NK-92 treated with Interleukin-12 subunit alpha and Interleukin-12 subunit beta, amount 100 ng/mL, for 24 hours (cell line): ENCODE measurements at regions not wholly inside any gene's neighbourhood (a gene's known extent, or its start where the extent isn't known, plus 50 kb on each side); places are given as distances from the start of the nearest gene placed in this dataset.
"Not testable (repeated sequence)": the region's sequence is repeated elsewhere in the genome, so short reads cannot be mapped to it uniquely, and the experiment has no call there.

ENCODE experiments used
- DNase-seq: peaks from one replicate; lab custom pipeline; 2025; lab: John Stamatoyannopoulos, UW

DNA sequence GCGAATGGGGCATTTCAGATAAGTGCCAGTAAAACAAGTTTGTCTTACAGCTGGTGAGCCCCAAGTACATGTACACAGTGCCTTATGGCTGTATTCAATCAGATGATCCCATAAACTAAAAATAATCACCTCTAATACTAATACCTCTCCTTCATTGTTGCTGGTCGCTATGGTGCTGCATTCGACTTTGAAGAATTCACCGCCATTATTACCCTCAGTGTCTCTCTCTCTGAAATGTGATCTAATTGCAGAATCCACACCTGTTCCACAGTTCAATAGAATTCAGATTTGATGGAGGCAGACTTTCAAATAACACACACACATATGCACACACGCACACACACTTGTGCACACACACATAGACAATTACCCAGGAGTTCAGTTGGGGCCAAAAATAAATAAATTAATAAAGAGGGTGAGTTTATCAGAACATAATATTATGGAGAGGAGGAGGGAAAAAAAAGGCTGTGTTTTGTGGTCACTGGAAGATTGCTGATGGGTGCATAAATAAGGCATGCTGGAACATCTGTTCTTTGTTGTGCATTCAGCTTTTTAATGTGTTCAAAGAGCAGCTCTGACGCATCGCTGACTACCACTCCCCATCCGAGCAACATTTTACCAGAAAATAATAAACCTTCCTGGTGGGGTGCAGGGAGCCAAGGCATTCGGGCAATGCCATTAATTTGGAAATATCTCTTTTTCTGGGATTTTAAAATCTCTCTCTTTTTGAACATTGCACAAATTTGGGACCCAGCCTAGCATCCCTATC, 235.7 kb downstream of the SATB1 start:
- no peak for DNase-seq

DNA sequence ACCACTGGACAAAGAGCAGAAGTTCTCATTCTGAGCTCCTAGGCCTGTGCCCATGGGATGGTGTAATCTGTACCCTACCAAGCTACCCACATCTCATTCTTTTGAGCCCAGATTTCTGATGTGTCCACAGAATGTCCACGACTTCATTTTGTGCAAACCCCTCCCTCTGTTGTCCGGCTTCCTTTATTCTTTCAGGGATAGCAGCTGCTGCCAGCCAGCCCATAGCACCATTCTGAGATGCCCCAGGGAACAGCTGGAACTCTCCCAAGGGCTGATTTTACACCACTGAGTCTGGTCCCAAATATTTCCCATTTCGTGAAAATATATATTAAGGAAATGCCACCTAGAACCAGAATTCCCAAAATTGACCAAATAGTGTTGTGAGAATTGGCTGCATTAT, 236.6 kb downstream of the SATB1 start:
- DNase-seq, result no peak

DNA sequence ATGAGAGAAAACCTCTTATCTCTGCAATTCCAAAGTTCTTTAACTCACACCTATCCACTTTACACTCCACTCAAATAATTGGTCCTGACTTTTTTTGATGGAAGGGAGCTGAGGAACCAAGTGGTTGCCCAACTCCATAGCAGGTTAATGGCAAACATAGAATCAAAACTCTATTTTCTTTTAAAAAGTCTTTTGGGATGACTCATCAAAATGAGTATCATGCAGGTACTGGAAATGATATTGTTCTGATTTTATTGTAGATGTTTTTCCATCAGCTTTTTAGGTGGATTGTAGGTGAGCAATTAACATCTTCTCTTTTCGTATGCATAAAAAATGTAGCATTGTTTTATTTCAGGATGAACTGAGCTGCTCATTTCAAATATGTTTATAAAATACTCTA, 239.5 kb downstream of the SATB1 start:
- DNase-seq, result no peak

DNA sequence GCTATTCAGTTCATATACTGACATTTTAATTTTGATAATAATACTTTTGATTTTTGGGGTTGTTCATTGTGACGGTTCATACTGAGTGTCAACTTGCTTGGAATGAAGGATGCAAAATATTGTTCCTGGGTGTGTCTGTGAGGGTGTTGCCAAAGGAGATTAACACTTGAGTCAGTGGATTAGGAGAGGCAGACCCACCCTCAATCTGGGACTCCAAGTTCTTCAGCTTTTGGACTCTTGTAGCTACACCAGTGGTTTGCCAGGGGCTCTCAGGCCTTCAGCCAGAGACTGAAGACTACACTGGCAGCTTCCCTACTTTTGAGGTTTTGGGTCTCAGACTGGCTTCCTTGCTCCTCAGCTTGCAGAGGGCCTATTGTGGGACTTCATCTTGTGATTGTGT, 242.2 kb downstream of the SATB1 start:
- not testable (repeated sequence) for DNase-seq

DNA sequence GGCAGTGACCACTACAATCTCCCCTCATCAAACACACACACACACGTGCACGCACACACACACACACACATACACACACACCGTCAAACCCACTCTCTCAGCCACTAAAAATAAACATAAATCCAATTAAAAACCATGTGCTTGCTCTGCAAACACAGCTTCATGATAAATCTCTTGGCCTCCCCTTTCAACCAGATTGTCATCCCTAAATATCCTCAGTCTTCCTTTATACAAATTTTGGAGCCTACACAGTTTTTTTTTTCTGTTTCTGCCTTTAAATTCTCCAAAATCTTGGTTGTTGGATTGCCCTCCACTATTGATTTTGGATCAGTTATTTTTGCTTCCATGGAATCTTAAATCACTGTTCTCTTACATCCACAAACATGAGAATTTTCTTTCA, 245.6 kb downstream of the SATB1 start:
- no peak for DNase-seq

DNA sequence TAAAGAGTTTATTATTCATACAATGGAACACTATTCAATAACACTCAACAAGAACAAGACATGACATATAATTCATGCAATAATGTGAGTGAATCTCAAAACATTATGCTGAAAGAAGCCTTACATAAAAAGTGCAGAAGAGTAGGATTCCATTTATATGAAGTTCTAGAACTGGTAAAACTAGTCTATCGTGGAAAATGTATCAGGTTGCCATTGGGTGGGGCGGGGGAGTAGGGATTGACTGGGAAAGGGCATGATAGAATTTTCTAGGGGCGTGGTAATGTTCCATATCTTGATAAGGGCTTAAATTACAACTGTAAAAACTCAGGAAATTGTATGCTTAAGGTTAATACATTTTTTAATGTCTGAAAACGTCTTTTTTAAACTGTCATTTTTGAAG, 247.9 kb downstream of the SATB1 start:
- no peak for DNase-seq

DNA sequence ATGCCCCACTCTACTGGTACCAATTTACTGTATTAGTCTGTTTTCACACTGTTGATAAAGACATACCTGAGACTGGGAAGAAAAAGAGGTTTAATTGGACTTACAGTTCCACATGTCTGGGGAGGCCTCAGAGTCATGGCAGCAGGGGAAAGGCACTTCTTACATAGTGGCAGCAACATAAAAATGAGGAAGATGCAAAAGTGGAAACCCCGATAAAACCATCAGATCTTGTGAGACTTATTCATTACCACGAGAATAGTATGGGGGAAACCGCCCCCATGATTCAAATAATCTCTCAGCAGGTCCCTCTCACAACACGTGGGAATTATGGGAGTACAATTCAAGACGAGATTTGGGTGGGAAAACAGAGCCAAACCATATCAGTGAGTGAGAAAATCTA, 251.2 kb downstream of the SATB1 start:
- DNase-seq, result not testable (repeated sequence)

DNA sequence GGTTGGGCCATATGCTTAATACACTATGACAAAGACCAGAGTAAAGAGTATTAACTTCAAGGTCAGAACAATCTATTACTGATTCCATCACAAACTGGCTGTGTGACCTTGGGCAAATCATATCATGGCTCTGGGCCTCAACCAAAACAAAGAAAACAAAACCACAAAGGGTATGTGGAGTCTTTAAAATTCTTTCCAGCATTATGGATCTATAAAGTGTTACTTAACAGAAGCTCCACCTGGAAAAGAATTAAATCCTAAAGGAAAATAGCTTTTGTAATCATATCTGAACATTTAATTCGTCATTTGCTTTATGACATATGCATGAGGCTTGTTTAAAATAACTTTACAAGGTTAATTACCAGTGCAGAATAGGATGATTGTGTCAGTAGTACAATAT, 265.5 kb downstream of the SATB1 start:
- DNase-seq, result no peak

DNA sequence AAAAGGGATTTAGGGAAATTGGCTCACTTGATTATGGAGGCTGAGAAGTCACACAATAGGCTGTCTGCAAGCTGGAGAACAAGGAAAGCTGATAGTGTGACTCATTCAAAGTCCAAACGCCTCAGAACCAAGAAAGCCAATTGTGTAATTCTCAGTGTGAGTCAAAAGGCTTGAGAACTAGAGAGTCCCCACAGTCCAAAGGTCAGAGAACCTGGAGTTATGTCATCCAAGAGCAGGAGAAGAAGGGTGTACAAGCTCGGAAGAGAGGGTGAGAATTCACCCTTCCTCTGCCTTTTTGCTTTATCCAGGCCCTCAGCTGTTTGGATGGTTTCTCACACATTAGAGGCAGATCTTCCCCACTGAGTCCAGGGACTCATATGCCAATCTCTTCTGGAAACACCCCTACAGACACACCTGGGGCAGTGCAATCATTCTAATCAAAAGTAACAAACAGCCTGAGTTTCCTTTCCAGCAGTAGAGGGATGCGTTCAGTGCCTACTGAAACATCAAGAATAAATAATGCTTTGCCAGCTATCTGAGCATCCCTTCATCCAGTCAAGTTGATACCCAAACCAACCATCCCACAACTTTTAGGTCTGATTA, 271.5 kb downstream of the SATB1 start:
- DNase-seq, result no peak

DNA sequence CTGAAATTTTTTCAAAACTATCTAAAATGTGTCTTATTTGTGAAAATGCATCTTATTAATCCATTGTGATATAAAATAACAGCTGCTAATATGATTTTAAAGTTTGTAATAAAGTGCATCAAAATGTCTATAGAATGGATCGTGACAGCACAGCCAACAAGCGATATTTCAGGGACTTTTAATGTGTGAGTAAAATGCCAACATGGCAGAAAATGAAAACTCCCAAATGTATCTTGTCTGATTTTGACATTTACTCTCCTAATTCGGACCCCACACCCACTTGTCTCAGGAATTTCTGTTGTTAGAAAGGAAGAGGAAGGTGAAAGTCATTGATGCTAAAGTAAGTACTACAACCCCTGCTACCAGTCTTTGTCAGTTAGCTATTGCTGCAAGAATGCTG, 273.9 kb downstream of the SATB1 start:
- DNase-seq, result no peak

DNA sequence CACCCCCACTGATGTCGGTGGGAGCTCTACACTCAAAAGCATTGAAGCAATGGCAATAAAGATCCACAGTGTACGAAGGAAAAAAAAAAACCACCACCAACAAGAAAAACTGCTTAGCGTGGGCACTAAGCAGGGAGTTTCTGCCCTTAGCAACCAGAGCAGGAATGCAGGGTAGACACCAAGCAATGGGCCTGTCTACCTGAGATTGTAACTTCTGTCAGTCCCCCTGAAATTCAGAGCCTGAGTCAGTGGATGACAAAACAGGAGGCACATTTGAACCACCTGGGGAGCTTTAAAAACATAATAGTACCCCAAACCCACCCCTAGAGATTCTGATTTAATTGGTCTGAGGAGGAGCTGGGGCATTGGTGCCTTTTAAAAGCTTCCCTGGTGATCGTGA, 275.2 kb downstream of the SATB1 start:
- no peak for DNase-seq

DNA sequence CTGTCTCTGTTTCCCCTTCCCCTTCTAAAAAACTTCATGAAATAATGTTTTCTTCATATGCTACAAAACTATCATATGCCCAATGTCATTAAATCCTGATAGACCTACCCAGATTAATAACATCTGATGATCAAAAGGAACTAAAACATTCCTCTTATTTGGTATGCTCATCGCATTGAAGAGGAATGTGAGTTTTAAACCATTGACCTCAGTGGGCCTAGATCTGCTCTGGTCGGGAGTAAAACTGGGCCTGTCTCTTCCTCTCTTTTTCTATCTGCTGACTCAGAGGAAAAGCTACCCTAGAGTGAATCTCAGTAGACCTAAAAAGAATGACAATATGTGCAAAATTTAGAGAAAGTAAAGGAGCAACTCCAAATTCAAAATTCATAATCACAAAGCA, 275.8 kb downstream of the SATB1 start:
- no peak for DNase-seq

DNA sequence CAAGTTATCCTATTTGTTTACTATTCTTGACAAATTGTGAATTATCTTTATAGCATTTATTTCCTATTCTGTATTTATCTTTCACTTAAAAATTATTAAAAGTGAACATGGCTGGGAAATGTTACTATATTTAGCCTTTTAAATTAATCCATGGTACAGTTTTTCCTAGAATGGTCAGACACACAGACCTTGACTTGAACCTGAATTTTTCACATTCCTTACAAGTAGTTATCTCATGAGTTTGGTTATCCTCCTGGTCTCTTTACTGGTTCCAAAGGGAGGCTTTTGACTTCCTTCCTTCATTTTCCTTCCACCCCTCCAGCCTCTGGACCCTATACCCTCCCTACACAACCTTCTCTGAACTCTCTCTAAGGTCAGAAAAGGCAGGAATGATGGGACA, 280.6 kb downstream of the SATB1 start:
- no peak for DNase-seq

DNA sequence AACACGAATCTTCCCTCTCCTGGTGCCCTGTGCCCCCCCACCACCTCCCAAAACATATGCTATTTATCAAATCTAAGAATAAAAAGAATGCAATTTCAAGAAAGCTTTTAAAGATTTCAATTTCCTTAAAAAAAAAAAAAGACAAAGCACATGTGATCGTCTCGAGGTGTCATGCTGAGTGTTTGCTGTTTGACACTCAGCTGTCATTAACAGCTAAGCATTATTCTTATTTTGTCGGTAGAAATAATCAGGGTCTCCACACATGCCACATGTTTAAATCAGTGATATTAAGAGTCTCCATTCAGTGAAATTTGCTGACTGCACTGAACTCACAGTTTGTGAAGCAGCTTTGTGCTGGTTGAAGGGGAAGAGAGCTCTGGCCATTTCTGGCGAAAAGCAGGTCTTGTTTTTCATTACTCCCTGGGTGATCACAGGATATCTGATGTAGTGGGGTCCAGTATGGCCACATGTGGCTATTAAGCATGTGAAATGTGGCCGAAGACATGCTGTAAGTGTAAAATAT, 281.8 kb downstream of the SATB1 start:
- no peak for DNase-seq

DNA sequence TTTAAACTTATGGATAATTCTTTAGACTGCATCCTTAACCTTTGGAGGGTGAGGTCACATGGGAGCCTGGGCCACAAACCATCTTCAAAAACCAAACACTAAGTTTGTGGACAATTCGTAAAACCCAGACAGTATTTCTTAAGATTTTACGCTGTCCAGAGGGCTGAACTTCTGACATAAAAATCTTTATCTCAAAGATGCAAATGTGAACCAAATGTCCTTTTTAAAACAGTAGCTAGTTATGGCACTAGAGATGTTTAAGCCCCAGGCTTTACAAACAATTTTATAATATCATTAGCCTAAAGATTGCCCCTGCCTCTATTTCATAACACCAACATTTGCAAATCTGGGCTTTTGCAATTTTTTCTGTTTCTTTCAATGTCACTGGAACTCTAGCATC, 287.2 kb downstream of the SATB1 start:
- DNase-seq, result no peak

DNA sequence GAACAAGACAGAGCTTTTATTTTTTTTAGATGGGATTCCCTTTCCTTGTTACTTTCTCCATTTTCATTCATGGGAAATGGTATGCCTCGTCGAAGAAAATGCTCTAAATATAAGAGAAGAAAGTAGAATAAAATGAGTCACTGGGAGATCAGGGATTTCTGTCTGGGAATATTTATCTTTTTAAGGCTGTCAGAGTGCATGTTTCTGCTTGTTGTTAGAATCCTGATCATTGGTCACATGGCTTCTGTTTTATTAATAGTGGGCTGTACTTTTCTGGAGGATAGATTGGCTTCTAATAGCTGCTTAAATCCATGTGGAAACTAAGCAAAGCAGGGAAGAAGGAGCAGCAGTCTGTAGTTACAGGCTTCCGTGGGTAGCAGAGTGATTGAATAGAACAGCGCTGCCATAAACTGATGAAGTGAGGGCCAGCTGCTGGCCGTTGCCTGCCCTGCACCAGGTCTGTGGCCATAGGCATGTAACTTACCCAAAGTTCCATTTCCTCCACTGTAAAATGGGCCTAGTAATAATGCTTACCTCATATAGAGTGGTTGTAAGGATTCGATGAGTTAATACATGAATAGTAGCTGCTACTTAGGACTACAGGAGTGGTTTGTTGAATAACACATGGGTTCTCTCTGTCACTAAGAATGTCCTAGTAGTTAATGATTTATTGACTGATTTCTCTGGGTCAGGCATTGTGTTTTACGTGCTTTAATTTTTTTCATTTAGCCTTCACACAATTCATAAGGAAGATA, 289.9 kb downstream of the SATB1 start:
- no peak for DNase-seq

DNA sequence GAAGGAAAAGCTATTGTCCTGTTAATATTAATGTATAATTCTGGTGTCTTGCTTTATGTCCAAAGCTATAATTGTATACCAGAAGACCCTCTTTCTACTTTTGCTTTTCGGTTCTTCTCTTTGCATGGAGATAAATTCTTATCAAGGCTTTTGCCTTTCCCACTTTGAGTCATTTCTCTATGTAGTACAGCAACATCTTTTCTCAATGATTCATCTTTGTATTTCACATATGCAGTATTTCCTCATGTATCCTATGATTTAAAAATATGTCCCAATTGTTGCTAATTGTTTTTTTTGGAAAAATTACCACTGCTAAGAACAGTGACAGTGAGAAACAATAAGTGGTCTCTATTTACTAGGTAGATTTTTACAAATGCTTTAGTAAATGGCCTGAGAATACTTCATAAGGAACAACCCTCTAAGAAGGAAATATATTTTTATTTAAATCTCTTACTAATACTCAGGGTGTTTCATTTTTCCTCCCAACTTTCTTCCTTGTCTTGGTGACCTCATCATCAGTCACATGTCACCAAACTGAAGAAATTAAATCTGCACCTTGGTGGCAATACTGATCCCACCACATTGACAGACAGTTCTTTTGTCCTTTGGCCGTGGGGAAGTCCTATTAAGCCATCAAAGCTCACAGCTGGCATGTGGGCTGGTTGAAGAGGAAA, 290.6 kb downstream of the SATB1 start:
- DNase-seq, result no peak

DNA sequence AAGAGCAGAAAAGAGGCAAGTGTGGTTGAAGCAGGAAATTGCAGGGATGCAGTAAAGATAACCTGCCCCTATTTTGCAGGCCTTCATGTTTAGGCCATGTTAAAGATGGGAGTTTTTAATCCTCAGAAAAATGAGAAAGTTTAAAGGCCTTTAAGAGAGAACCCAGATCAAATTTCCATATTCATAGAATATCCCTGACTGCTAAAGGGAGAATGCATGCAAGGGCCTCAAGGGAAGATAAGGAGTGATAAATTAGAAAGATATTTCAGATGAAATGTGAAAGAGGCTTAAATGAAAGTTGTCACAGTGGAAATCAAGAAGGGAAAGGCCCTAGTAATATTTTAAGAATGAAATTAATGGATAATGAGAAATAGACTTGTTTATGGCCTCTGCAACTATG, 292.1 kb downstream of the SATB1 start:
- DNase-seq, result no peak

DNA sequence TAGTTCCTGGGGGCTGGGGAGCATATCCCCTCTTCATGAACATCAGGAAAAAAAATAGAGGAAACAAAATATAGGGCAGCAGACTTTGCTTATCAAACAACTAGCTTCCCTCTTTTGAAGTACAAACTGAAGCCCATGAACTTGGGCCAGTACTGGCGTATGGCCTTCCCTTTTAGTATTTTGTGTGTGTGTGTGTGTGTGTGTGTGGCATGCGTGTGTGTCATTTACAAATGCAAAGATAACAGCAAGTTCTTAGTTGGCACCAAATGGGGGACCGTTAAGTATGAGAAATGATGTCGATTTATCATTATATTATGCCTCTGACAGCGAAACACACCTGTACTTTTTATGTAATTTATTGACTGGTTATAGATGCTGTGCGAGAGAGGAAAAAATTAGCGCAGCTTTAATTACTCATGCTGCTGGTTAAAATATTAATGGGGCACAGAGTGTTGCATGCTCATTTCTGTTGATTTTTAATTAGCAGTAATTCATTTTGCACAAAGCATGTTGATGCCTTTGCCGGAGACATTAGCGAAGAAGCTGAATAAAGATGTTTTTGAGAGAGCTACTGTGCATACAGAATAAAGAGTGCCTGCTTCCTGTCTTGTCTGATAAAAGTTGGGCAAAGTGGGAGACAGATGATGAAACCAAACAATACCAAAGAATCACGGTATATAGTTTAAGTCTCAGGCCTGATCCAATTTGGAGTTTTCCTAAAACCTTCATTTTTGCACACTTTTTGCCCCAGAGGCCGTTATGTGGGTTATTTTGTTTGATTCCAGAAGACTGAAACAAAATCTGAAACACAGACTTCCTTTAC, 297.1 kb downstream of the SATB1 start:
- DNase-seq, result no peak

DNA sequence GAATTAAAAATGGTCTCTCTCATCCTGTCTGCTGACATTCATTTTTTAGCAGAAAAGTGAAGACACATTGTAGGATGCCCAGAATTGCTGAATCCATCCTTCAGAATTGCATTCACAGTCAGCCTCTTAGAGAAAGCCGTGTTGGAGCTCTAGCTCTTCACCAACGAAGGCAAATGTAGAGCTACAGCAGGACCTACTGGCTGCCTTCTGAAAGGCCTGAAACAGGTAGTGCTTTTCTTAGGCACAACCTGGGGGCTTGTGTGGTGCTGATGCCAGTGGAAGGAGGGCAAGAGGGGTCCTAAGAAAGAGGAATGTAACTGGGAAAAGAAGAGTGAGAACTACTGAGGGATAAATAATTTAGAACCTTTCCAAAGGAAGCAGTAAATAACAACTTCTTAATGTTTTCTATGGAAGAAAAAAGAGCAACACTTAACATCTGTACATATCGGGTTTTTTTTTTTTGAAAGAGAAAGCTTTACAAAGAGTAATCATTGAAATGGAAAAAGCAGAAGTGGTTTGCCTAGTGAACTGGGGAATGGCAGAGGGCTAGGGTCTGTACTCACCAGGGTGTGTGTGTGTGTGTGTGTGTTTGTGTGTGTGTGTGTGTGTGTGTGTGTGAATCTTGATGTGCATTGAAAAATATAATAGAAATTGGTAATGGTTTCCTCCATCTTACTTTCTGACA, 297.8 kb downstream of the SATB1 start:
- DNase-seq, result no peak

DNA sequence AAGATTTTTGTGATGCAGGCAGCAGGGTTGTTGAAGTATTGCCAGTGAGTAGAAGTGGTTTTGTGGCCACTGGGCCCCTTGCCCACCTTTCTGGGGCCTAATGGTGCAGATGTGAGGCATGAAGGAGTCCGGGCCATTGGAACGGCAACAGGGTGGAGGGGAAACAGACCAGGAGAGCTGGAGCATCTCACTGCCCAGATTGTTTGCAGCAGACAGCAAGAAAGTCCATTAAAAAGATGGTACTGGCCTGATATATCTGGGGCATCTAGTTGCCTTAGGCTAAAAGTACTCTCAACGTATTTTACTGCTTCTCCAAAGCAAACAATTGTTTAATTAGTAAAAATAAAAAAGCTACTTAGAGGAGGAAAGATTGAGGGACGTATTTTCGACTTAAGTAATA, 298.4 kb downstream of the SATB1 start:
- no peak for DNase-seq
